Panc1 (cell line): ENCODE measurements at regions not wholly inside any gene's neighbourhood (a gene's known extent, or its start where the extent isn't known, plus 50 kb on each side); places are given as distances from the start of the nearest gene placed in this dataset.

Experiments used
- ATAC-seq: fragments of 200-7000 bp; cut with Tn5 transposase; 2 replicates; pipeline ENCODE4 v1.9.1; 2020; ENCODE audit warnings: mild to moderate bottlenecking, moderate library complexity
- BruUV-seq: library from RNA; stranded (reverse); fragments of 400-500 nt; replicated peaks from 2 replicates; lab custom pipeline; 2021; lab: Mats Ljungman, UMichigan
- CTCF ChIA-PET: fragments of 300-600 bp; sonication (Branson Sonifier 250); formaldehyde crosslinking; loops from one replicate; lab custom pipeline; 2022; ENCODE audit warnings: antibody characterized with exemption; lab: Charles Lee
- POLR2A ChIA-PET: fragments of 300-600 bp; sonication (Branson Sonifier 250); formaldehyde crosslinking; loops from one replicate; lab custom pipeline; 2022; ENCODE audit warnings: antibody characterized with exemption; lab: Charles Lee
- DNase-seq: peaks from one replicate; pipeline ENCODE4 v3.0.0-alpha.2; 2010; ENCODE audit warnings: low read depth, low spot score
- H3K27ac ChIP-seq: 2 replicates; pipeline ENCODE4 v1.5.1; 2011; ENCODE audit warnings: mild to moderate bottlenecking, low read length, inconsistent platforms
- H3K27me3 ChIP-seq: fragments of 200-500 bp; sonication (Bioruptor generic); 2 replicates; pipeline ENCODE4 v1.6.0; 2014; ENCODE audit warnings: low read length, inconsistent platforms; ENCODE audit not compliant: control insufficient read depth, insufficient read depth
- H3K36me3 ChIP-seq: fragments of 200-500 bp; sonication (Bioruptor generic); 2 replicates; pipeline ENCODE4 v1.5.1; 2014; ENCODE audit warnings: inconsistent platforms, mild to moderate bottlenecking, low read length, moderate library complexity; ENCODE audit not compliant: control insufficient read depth, insufficient read depth
- H3K4me1 ChIP-seq: 2 replicates; pipeline ENCODE4 v1.5.1; 2011; ENCODE audit warnings: inconsistent platforms, mild to moderate bottlenecking, low read length, moderate library complexity; ENCODE audit not compliant: control insufficient read depth, insufficient read depth
- H3K4me3 ChIP-seq, 2 experiments: 2 replicates each; pipeline ENCODE4 v1.5.1; 2011 to 2012; ENCODE audit warnings: low read depth in 2 of 2, low read length in 2 of 2, mild to moderate bottlenecking in 2 of 2, inconsistent platforms in 1 of 2, moderate library complexity in 1 of 2
- H3K9me3 ChIP-seq: fragments of 200-500 bp; sonication (Bioruptor generic); 2 replicates; pipeline ENCODE4 v1.5.1; 2014; ENCODE audit warnings: low read depth, mild to moderate bottlenecking, inconsistent platforms, low read length, moderate library complexity; ENCODE audit not compliant: control insufficient read depth, insufficient read depth
- CTCF ChIP-seq: fragments of 450-650 bp; IDR thresholded peaks from 2 replicates; pipeline ENCODE4 v1.5.1; 2017; ENCODE audit warnings: mild to moderate bottlenecking
- POLR2AphosphoS5 ChIP-seq: IDR thresholded peaks from 2 replicates; pipeline ENCODE4 v1.6.1; 2012; ENCODE audit warnings: mild to moderate bottlenecking, low read depth, low read length, moderate library complexity
- SIN3A ChIP-seq: IDR thresholded peaks from 2 replicates; pipeline ENCODE4 v1.6.1; 2012; ENCODE audit warnings: low read depth, mild to moderate bottlenecking, low read length, moderate library complexity, borderline replicate concordance; ENCODE audit not compliant: insufficient read depth
- TCF7L2 ChIP-seq: IDR thresholded peaks from 2 replicates; pipeline ENCODE4 v1.6.1; 2011; ENCODE audit warnings: mild to moderate bottlenecking, low read depth, low read length, inconsistent platforms
- in situ Hi-C: cut with HindIII; loops from 2 replicates; pipeline ENCODE4 v1.10.0; 2016; ENCODE audit warnings: low sequenced_read_pairs, low pct_unique_long_range_greater_than_20kb
- intact Hi-C: fragments of 100-400 bp; cut with micrococcal nuclease; formaldehyde crosslinking; loops from one replicate; pipeline ENCODE4 v1.10.0; 2022; ENCODE audit not compliant: unreplicated experiment
- TF ChIP-seq, protein P1 (sequence below), 2 experiments: IDR thresholded peaks; 2 replicates each; pipeline ENCODE4 v1.6.1; 2011 to 2012; ENCODE audit warnings: low read depth in 2 of 2, control low read depth in 1 of 2, low read length in 1 of 2, mild to moderate bottlenecking in 1 of 2, moderate library complexity in 1 of 2; ENCODE audit not compliant: insufficient read depth in 1 of 2

DNA sequence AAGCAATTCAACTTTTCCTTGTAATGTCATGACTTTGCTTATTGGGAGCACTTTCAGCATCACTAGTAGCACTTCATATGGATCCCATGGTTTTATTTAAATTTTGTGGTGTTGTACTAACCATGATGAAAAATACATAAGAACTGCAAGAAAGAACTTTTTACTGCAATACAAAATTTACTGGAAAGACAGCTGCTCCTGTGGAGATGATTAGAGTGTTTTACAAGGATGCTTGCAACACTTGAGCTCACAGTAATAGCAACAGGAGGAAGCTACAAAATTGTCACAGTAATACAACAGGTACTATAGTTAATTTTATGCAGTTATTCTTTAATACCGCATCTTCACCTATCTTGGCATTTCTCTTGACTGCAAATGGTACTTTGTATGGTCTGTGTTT is 158.3 kb upstream of the TSLP start:
- ATAC-seq = no peak
- no peak for DNase-seq
- TF ChIP-seq TCF7L2 = no peak
- no peak for TF ChIP-seq SIN3A
- TF ChIP-seq POLR2AphosphoS5 = no peak
- TF ChIP-seq, protein P1, sequence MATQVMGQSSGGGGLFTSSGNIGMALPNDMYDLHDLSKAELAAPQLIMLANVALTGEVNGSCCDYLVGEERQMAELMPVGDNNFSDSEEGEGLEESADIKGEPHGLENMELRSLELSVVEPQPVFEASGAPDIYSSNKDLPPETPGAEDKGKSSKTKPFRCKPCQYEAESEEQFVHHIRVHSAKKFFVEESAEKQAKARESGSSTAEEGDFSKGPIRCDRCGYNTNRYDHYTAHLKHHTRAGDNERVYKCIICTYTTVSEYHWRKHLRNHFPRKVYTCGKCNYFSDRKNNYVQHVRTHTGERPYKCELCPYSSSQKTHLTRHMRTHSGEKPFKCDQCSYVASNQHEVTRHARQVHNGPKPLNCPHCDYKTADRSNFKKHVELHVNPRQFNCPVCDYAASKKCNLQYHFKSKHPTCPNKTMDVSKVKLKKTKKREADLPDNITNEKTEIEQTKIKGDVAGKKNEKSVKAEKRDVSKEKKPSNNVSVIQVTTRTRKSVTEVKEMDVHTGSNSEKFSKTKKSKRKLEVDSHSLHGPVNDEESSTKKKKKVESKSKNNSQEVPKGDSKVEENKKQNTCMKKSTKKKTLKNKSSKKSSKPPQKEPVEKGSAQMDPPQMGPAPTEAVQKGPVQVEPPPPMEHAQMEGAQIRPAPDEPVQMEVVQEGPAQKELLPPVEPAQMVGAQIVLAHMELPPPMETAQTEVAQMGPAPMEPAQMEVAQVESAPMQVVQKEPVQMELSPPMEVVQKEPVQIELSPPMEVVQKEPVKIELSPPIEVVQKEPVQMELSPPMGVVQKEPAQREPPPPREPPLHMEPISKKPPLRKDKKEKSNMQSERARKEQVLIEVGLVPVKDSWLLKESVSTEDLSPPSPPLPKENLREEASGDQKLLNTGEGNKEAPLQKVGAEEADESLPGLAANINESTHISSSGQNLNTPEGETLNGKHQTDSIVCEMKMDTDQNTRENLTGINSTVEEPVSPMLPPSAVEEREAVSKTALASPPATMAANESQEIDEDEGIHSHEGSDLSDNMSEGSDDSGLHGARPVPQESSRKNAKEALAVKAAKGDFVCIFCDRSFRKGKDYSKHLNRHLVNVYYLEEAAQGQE (IDR thresholded peaks at IDR 0.05; ENCODE audit: insufficient read depth in 1 of 2, low read depth in 2 of 2, low read length in 1 of 2) = no peak
- TF ChIP-seq CTCF = no peak
- no TSS peak for BruUV-seq
- Histone ChIP-seq H3K9me3 (no peaks in the 10 kb centered on the region), H3K27ac (no peak overlapping the region), H3K4me1 (no peaks in the 10 kb centered on the region), H3K4me3 (no peak overlapping the region), H3K27me3 (no peaks in the 10 kb centered on the region), H3K36me3 (no peaks in the 10 kb centered on the region)
- ChIA-PET CTCF (no interaction called here), POLR2A (no interaction called here)
- intact Hi-C loops = no loop called here
- in situ Hi-C loops = no loop called here

DNA sequence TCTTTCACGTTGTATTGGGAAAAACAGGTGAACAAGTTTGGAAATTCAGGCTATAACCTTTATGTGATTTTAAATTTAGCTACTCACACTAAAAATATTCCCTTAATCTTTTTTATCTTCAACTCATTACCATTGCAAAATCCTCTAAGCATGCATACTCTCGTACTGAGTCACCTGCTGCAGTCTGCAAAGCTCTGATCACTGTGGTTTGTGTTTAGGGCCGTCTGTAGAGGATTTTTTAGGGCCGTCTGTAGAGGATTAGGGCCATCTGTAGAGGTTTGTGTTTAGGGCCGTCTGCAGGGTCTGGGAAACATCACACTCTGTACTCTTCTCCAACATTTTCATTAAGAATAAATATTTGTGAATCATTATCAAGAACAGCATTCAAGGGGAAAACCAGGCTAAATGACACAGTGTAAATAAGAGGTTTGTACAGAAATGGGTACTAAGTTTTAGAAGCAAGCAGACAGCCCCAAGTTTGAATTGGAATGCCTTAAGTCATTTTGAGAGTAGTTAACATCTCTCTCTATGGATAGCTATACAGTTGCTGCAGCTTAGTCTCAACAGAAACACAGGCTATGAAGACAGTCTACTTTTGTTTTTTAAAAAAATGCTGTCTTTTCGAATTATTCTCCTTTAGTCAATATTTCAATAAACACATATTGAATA is 155.0 kb upstream of the TSLP start:
- Histone ChIP-seq H3K4me3 (no peak overlapping the region), H3K27me3 (no peaks in the 10 kb centered on the region), H3K36me3 (no peaks in the 10 kb centered on the region), H3K4me1 (no peaks in the 10 kb centered on the region), H3K9me3 (no peaks in the 10 kb centered on the region), H3K27ac (no peak overlapping the region)
- ATAC-seq (no peak), DNase-seq (no peak)
- ChIA-PET CTCF (interaction anchor here (0.6 kb wide), 1 partner anchor 102 kb away, joined by 4 read pairs; no protein-coding TSS in a partner anchor), POLR2A (no interaction called here)
- no TSS peak for BruUV-seq
- TF ChIP-seq POLR2AphosphoS5 (no peak), SIN3A (no peak), CTCF (no peak)
- intact Hi-C loops (no loop called here), in situ Hi-C loops (no loop called here)
